Sigmoid colon (tissue), 4 donors: ENCODE measurements at regions not wholly inside any gene's neighbourhood (a gene's known extent, or its start where the extent isn't known, plus 50 kb on each side); places are given as distances from the start of the nearest gene placed in this dataset.

Source experiments
- CTCF ChIP-seq, 4 experiments: fragments of 450-650 bp in 3 of 4; fragments of 200-600 bp in 1 of 4; IDR thresholded peaks; one replicate each; pipeline ENCODE4 v1.5.1; 2016 to 2019; ENCODE audit warnings: antibody characterized with exemption in 4 of 4, mild to moderate bottlenecking in 3 of 4, moderate library complexity in 2 of 4
- EP300 ChIP-seq, 4 donors: sonication (generic); formaldehyde crosslinking; IDR thresholded peaks; one replicate each; pipeline ENCODE4 v1.6.1; 2017; ENCODE audit warnings: antibody characterized with exemption in 4 of 4
- POLR2A ChIP-seq, 2 donors: fragments of 450-650 bp; IDR thresholded peaks; one replicate each; pipeline ENCODE4 v1.6.1; 2016; ENCODE audit warnings: antibody characterized with exemption in 2 of 2, mild to moderate bottlenecking in 2 of 2, moderate library complexity in 2 of 2
- POLR2AphosphoS5 ChIP-seq, 4 donors: sonication (generic); formaldehyde crosslinking; IDR thresholded peaks; one replicate each; pipeline ENCODE4 v1.6.1; 2017; ENCODE audit warnings: antibody characterized with exemption in 4 of 4

- TF ChIP-seq EP300 (IDR thresholded peaks at IDR 0.05) (no peak), CTCF (IDR thresholded peaks at IDR 0.05) (no peak), POLR2AphosphoS5 (IDR thresholded peaks at IDR 0.05) (no peak), POLR2A (IDR thresholded peaks at IDR 0.05) (no peak)
These were observed 71.7 kb downstream of the CMAS start for GRCh38 chr12:22117563-22118237.
